Thyroid gland (tissue), 4 donors: ENCODE measurements at regions not wholly inside any gene's neighbourhood (a gene's known extent, or its start where the extent isn't known, plus 50 kb on each side); places are given as distances from the start of the nearest gene placed in this dataset.

Experiments used
- DNase-seq, 2 donors: peaks; one replicate each; pipeline ENCODE4 v3.0.0-alpha.2; 2019
- H3K27ac ChIP-seq, 3 donors: fragments of 200-600 bp; sonication (generic); 1 replicate in 2 of 3; 2 replicates in 1 of 3; pipeline ENCODE4 v1.5.1; 2016 to 2019; ENCODE audit warnings: mild to moderate bottlenecking in 1 of 3, moderate library complexity in 1 of 3
- H3K27me3 ChIP-seq: fragments of 200-600 bp; sonication (generic); one replicate; pipeline ENCODE4 v1.5.1; 2019
- H3K36me3 ChIP-seq, 2 donors: fragments of 200-600 bp; sonication (generic); one replicate each; pipeline ENCODE4 v1.5.1; 2016 to 2019
- H3K4me1 ChIP-seq, 2 donors: fragments of 200-600 bp; sonication (generic); one replicate each; pipeline ENCODE4 v1.5.1; 2017 to 2019
- H3K4me3 ChIP-seq, 3 donors: fragments of 200-600 bp; sonication (generic); replicated peaks in 1 of 3; 1 replicate in 2 of 3; 2 replicates in 1 of 3; pipeline ENCODE4 v1.5.1; 2016; ENCODE audit warnings: mild to moderate bottlenecking in 1 of 3
- H3K9me3 ChIP-seq: fragments of 200-600 bp; sonication (generic); one replicate; pipeline ENCODE4 v1.5.1; 2017
- CTCF ChIP-seq, 6 experiments: fragments of 200-600 bp in 3 of 6; fragments of 450-650 bp in 3 of 6; sonication (generic) in 3 of 6; IDR thresholded peaks; one replicate each; pipeline ENCODE4 v1.5.1; 2016 to 2019; ENCODE audit warnings: antibody characterized with exemption in 6 of 6, mild to moderate bottlenecking in 2 of 6, inconsistent platforms in 1 of 6, moderate library complexity in 1 of 6
- POLR2A ChIP-seq, 2 donors: fragments of 450-650 bp; IDR thresholded peaks; one replicate each; pipeline ENCODE4 v1.6.1; 2017; ENCODE audit warnings: antibody characterized with exemption in 2 of 2, mild to moderate bottlenecking in 2 of 2, moderate library complexity in 1 of 2
- WGBS, 2 donors: methylation state at CpG; one replicate each; pipeline ENCODE4 v1.1.5; 2017; 5-methylcytosine and 5-hydroxymethylcytosine counted together
- intact Hi-C: fragments of 100-400 bp; cut with DNase I; formaldehyde crosslinking; loops from one replicate; pipeline ENCODE4 v1.15.1; 2023

GRCh38 chr4:29521281-29521680 is 1198.9 kb upstream of the PCDH7 start:
- WGBS, 2 donors: 81 to 91% methylated on average over 1 of the region's 1 CpG

GRCh38 chr4:29536745-29537144 is 1183.4 kb upstream of the PCDH7 start:
- TF ChIP-seq CTCF (IDR thresholded peaks at IDR 0.05): no peak
- TF ChIP-seq POLR2A (IDR thresholded peaks at IDR 0.05): no peak
- intact Hi-C loops: no loop called here
- WGBS, 2 donors: 92% methylated on average over 3 of the region's 3 CpGs
- no peak overlapping the region for H3K4me3 ChIP-seq
- no peaks in the 10 kb centered on the region for H3K9me3 ChIP-seq
- H3K27me3 ChIP-seq: no peaks in the 10 kb centered on the region
- DNase-seq: no peak
- no peaks in the 10 kb centered on the region for H3K36me3 ChIP-seq
- no peak overlapping the region for H3K27ac ChIP-seq
- peaks cover 0 to 7% of the 10 kb centered on the region in 2 donors for H3K4me1 ChIP-seq

More at GRCh38 chr4:29521281-29521680, 1198.9 kb upstream of the PCDH7 start:
- intact Hi-C loops: no loop called here
- no peaks in the 10 kb centered on the region for H3K9me3 ChIP-seq
- no peak overlapping the region for H3K27ac ChIP-seq
- TF ChIP-seq POLR2A (IDR thresholded peaks at IDR 0.05) (no peak), CTCF (IDR thresholded peaks at IDR 0.05) (no peak)
- no peaks in the 10 kb centered on the region for H3K27me3 ChIP-seq
- no peak for DNase-seq
- H3K4me3 ChIP-seq: no peak overlapping the region
- H3K36me3 ChIP-seq: no peaks in the 10 kb centered on the region
- H3K4me1 ChIP-seq: no peaks in the 10 kb centered on the region

GRCh38 chr4:29538889-29539646 is 1181.1 kb upstream of the PCDH7 start:
- H3K27me3 ChIP-seq: no peaks in the 10 kb centered on the region
- H3K4me3 ChIP-seq: no peak overlapping the region
- TF ChIP-seq CTCF (IDR thresholded peaks at IDR 0.05) (no peak), POLR2A (IDR thresholded peaks at IDR 0.05) (no peak)
- no peak for DNase-seq
- peaks cover 0 to 7% of the 10 kb centered on the region in 2 donors for H3K4me1 ChIP-seq
- peak overlapping the region in 1 of 3 donors; percentile 21 for H3K27ac ChIP-seq
- intact Hi-C loops: no loop called here
- WGBS, 2 donors: 58 to 60% methylated on average over 4 of the region's 4 CpGs
- H3K36me3 ChIP-seq: no peaks in the 10 kb centered on the region
- H3K9me3 ChIP-seq: no peaks in the 10 kb centered on the region

- intact Hi-C loops: no loop called here
- Histone ChIP-seq H3K4me3 (no peak overlapping the region), H3K27ac (no peak overlapping the region), H3K36me3 (no peaks in the 10 kb centered on the region), H3K27me3 (no peaks in the 10 kb centered on the region), H3K4me1 (peaks cover 0 to 7% of the 10 kb centered on the region in 2 donors), H3K9me3 (no peaks in the 10 kb centered on the region)
- WGBS, 2 donors: 80 to 90% methylated on average over 2 of the region's 2 CpGs
- TF ChIP-seq POLR2A (IDR thresholded peaks at IDR 0.05): no peak
- no peak for DNase-seq
Observed at GRCh38 chr4:29540439-29541102, 1179.6 kb upstream of the PCDH7 start.

GRCh38 chr4:29541757-29542156 is 1178.4 kb upstream of the PCDH7 start:
- intact Hi-C loops: no loop called here
- DNase-seq: no peak
- no peak overlapping the region for H3K4me3 ChIP-seq
- TF ChIP-seq CTCF (IDR thresholded peaks at IDR 0.05) (no peak), POLR2A (IDR thresholded peaks at IDR 0.05) (no peak)
- no peaks in the 10 kb centered on the region for H3K36me3 ChIP-seq
- peaks cover 0 to 7% of the 10 kb centered on the region in 2 donors for H3K4me1 ChIP-seq
- H3K27me3 ChIP-seq: no peaks in the 10 kb centered on the region
- no peaks in the 10 kb centered on the region for H3K9me3 ChIP-seq
- H3K27ac ChIP-seq: no peak overlapping the region
- 90 to 92% methylated on average over 4 to 6 of the region's 6 CpGs for WGBS, 2 donors
